HFFc6 (cell line): ENCODE measurements at regions not wholly inside any gene's neighbourhood (a gene's known extent, or its start where the extent isn't known, plus 50 kb on each side); places are given as distances from the start of the nearest gene placed in this dataset.

Experiments
- DNase-seq: peaks from one replicate; pipeline ENCODE4 v3.0.0-alpha.2; 2018
- H3K27ac Mint-ChIP-seq: 2 replicates; pipeline ENCODE4 v1.8.0; 2020; ENCODE audit warnings: mild to moderate bottlenecking, mixed read lengths
- H3K27me3 Mint-ChIP-seq: 2 replicates; pipeline ENCODE4 v1.8.0; 2021; ENCODE audit warnings: mild to moderate bottlenecking, moderate library complexity, mixed read lengths; ENCODE audit not compliant: insufficient read depth
- H3K36me3 Mint-ChIP-seq: 2 replicates; pipeline ENCODE4 v1.8.0; 2021; ENCODE audit warnings: low read depth, mixed read lengths
- H3K4me1 Mint-ChIP-seq: 2 replicates; pipeline ENCODE4 v1.8.0; 2020; ENCODE audit warnings: low read depth, mixed read lengths
- H3K4me3 Mint-ChIP-seq: 2 replicates; pipeline ENCODE4 v1.8.0; 2020; ENCODE audit warnings: mild to moderate bottlenecking, moderate library complexity, mixed read lengths
- H3K9me3 Mint-ChIP-seq: 2 replicates; pipeline ENCODE4 v1.8.0; 2020; ENCODE audit warnings: mild to moderate bottlenecking, mixed read lengths
- TF ChIP-seq, protein P1 (sequence below): fragments of 200-600 bp; sonication (generic); IDR thresholded peaks from 2 replicates; pipeline ENCODE4 v1.5.0; 2021; ENCODE audit warnings: antibody characterized with exemption, mild to moderate bottlenecking

GRCh38 chr2:129737660-129738527 is 241.6 kb upstream of the RAB6C start:
- peaks cover 2% of the 10 kb centered on the region; the same call in 1 of the 2 replicates for H3K27me3 Mint-ChIP-seq
- no peaks in the 10 kb centered on the region; the same call in 1 of the 2 replicates for H3K36me3 Mint-ChIP-seq
- TF ChIP-seq, protein P1, sequence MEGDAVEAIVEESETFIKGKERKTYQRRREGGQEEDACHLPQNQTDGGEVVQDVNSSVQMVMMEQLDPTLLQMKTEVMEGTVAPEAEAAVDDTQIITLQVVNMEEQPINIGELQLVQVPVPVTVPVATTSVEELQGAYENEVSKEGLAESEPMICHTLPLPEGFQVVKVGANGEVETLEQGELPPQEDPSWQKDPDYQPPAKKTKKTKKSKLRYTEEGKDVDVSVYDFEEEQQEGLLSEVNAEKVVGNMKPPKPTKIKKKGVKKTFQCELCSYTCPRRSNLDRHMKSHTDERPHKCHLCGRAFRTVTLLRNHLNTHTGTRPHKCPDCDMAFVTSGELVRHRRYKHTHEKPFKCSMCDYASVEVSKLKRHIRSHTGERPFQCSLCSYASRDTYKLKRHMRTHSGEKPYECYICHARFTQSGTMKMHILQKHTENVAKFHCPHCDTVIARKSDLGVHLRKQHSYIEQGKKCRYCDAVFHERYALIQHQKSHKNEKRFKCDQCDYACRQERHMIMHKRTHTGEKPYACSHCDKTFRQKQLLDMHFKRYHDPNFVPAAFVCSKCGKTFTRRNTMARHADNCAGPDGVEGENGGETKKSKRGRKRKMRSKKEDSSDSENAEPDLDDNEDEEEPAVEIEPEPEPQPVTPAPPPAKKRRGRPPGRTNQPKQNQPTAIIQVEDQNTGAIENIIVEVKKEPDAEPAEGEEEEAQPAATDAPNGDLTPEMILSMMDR = no peak
- no peak overlapping the region for H3K4me3 Mint-ChIP-seq
- no peak overlapping the region for H3K27ac Mint-ChIP-seq
- no peaks in the 10 kb centered on the region for H3K4me1 Mint-ChIP-seq
- DNase-seq = no peak
- peaks cover 37% of the 10 kb centered on the region for H3K9me3 Mint-ChIP-seq

GRCh38 chr2:129738799-129739198 is 240.7 kb upstream of the RAB6C start:
- Mint-ChIP-seq H3K27ac (no peak overlapping the region), H3K36me3 (no peaks in the 10 kb centered on the region; the same call in 1 of the 2 replicates), H3K9me3 (peaks cover 42% of the 10 kb centered on the region), H3K4me1 (no peaks in the 10 kb centered on the region), H3K27me3 (peaks cover 2% of the 10 kb centered on the region; the same call in 1 of the 2 replicates), H3K4me3 (no peak overlapping the region)
- DNase-seq = no peak
- TF ChIP-seq, protein P1 = no peak

DNA sequence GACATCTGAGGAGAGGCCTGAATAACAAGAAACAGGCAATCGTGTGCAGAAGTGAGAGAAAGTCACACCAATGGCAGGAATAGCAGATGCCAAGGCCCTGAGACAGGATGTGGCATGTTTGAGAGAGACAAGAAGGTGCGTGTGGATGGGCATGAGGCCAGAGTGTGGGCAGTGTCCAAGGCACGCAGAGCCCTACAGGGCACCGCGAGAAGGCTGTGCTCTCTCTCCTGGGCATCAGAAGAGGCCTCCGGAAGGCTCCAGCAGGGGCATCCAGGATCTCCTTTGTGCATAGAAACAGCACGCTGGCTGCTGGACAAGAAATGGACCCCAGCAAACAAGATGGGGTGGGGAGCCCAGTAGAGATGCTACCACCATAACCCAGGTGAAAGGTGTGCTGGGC is 239.0 kb upstream of the RAB6C start:
- H3K4me1 Mint-ChIP-seq = no peaks in the 10 kb centered on the region
- no peaks in the 10 kb centered on the region; the same call in 1 of the 2 replicates for H3K36me3 Mint-ChIP-seq
- DNase-seq = no peak
- H3K4me3 Mint-ChIP-seq = no peak overlapping the region
- peaks cover 53% of the 10 kb centered on the region for H3K9me3 Mint-ChIP-seq
- H3K27me3 Mint-ChIP-seq = peaks cover 2% of the 10 kb centered on the region; the same call in 1 of the 2 replicates
- H3K27ac Mint-ChIP-seq = no peak overlapping the region
- TF ChIP-seq, protein P1 = no peak

- Mint-ChIP-seq H3K36me3 (no peaks in the 10 kb centered on the region; the same call in 1 of the 2 replicates), H3K9me3 (peaks cover 59% of the 10 kb centered on the region), H3K4me1 (no peaks in the 10 kb centered on the region), H3K27ac (no peak overlapping the region), H3K4me3 (no peak overlapping the region), H3K27me3 (peaks cover 2% of the 10 kb centered on the region; the same call in 1 of the 2 replicates)
- no peak for DNase-seq
- TF ChIP-seq, protein P1 = no peak
Observed at GRCh38 chr2:129741165-129741564, 238.3 kb upstream of the RAB6C start.

- no peaks in the 10 kb centered on the region; the same call in 1 of the 2 replicates for H3K36me3 Mint-ChIP-seq
- TF ChIP-seq, protein P1 = no peak
- H3K9me3 Mint-ChIP-seq = peaks cover 64% of the 10 kb centered on the region
- H3K4me1 Mint-ChIP-seq = no peaks in the 10 kb centered on the region
- H3K27ac Mint-ChIP-seq = no peak overlapping the region
- no peak overlapping the region for H3K4me3 Mint-ChIP-seq
- peaks cover 2% of the 10 kb centered on the region; the same call in 1 of the 2 replicates for H3K27me3 Mint-ChIP-seq
- DNase-seq = no peak
Observed at GRCh38 chr2:129741623-129742022, 237.8 kb upstream of the RAB6C start.
